MM.1S (cell line): ENCODE measurements at regions not wholly inside any gene's neighbourhood (a gene's known extent, or its start where the extent isn't known, plus 50 kb on each side); places are given as distances from the start of the nearest gene placed in this dataset.

ENCODE experiments used
- DNase-seq: peaks from one replicate; pipeline ENCODE4 v3.0.0-alpha.2; 2015
- H2AFZ ChIP-seq: fragments of 300-600 bp; sonication (generic); 2 replicates; pipeline ENCODE4 v1.6.0; 2016; ENCODE audit warnings: antibody characterized with exemption, low read length
- H3F3A ChIP-seq: fragments of 300-600 bp; sonication (generic); 2 replicates; pipeline ENCODE4 v1.6.1; 2016; ENCODE audit warnings: mild to moderate bottlenecking, antibody characterized with exemption, low read length, moderate library complexity, mixed read lengths; ENCODE audit not compliant: insufficient read depth
- H3K27ac ChIP-seq: fragments of 300-600 bp; sonication (generic); 2 replicates; pipeline ENCODE4 v1.5.1; 2016; ENCODE audit warnings: mild to moderate bottlenecking, low read length
- H3K27me3 ChIP-seq: fragments of 300-600 bp; sonication (generic); replicated peaks from 2 replicates; pipeline ENCODE4 v1.6.0; 2016; ENCODE audit warnings: low read length; ENCODE audit not compliant: insufficient read depth
- H3K36me3 ChIP-seq: fragments of 300-600 bp; sonication (generic); replicated peaks from 2 replicates; pipeline ENCODE4 v1.6.1; 2016; ENCODE audit warnings: mild to moderate bottlenecking, low read length, mixed read lengths; ENCODE audit not compliant: insufficient read depth
- H3K4me1 ChIP-seq: fragments of 300-600 bp; sonication (generic); 2 replicates; pipeline ENCODE4 v1.6.1; 2016; ENCODE audit warnings: low read length, mixed read lengths
- H3K4me2 ChIP-seq: fragments of 300-600 bp; sonication (generic); 2 replicates; pipeline ENCODE4 v1.6.0; 2016; ENCODE audit warnings: low read depth, low read length
- H3K4me3 ChIP-seq: fragments of 300-600 bp; sonication (generic); 2 replicates; pipeline ENCODE4 v1.5.1; 2016; ENCODE audit warnings: low read length, mixed read lengths
- H3K79me2 ChIP-seq: fragments of 300-600 bp; sonication (generic); 2 replicates; pipeline ENCODE4 v1.6.1; 2016; ENCODE audit warnings: mixed run types, low read length, mixed read lengths
- H3K9ac ChIP-seq: fragments of 300-600 bp; sonication (generic); 2 replicates; pipeline ENCODE4 v1.6.1; 2016; ENCODE audit warnings: low read length, mixed read lengths
- H3K9me2 ChIP-seq: fragments of 300-600 bp; sonication (generic); replicated peaks from 2 replicates; pipeline ENCODE4 v1.6.1; 2016; ENCODE audit warnings: mild to moderate bottlenecking, low read length, mixed read lengths; ENCODE audit not compliant: insufficient read depth
- H3K9me3 ChIP-seq: fragments of 300-600 bp; sonication (generic); replicated peaks from 2 replicates; pipeline ENCODE4 v1.6.1; 2016; ENCODE audit warnings: mild to moderate bottlenecking, low read length, mixed read lengths; ENCODE audit not compliant: insufficient read depth
- H4K20me1 ChIP-seq: fragments of 300-600 bp; sonication (generic); 2 replicates; pipeline ENCODE4 v1.6.1; 2016; ENCODE audit warnings: mild to moderate bottlenecking, low read length, moderate library complexity, mixed read lengths; ENCODE audit not compliant: insufficient read depth
- CTCF ChIP-seq: fragments of 300-600 bp; sonication (generic); IDR thresholded peaks from 2 replicates; pipeline ENCODE4 v1.5.1; 2016; ENCODE audit warnings: antibody characterized with exemption, low read length, mixed read lengths
- EZH2 ChIP-seq: fragments of 300-600 bp; sonication (generic); optimal IDR thresholded peaks from 2 replicates; pipeline ENCODE3; 2017; ENCODE audit warnings: low read depth, mild to moderate bottlenecking, antibody characterized with exemption, low read length, mixed read lengths
- EZH2phosphoT487 ChIP-seq: fragments of 300-600 bp; sonication (generic); IDR thresholded peaks from 2 replicates; pipeline ENCODE4 v1.6.1; 2018; ENCODE audit warnings: antibody characterized with exemption, low read length

GRCh38 chr13:107960301-107960700 lies 255.0 kb downstream of the LIG4 start:
- Histone ChIP-seq H3F3A (no peaks in the 10 kb centered on the region), H3K27ac (no peak overlapping the region), H3K9me2 (no peaks in the 10 kb centered on the region), H3K36me3 (no peaks in the 10 kb centered on the region), H3K4me1 (no peaks in the 10 kb centered on the region), H3K27me3 (no peaks in the 10 kb centered on the region), H3K4me3 (no peak overlapping the region), H3K9ac (no peak overlapping the region), H3K4me2 (no peak overlapping the region), H4K20me1 (no peaks in the 10 kb centered on the region), H3K9me3 (no peaks in the 10 kb centered on the region), H3K79me2 (no peaks in the 10 kb centered on the region), H2AFZ (no peak overlapping the region)
- TF ChIP-seq CTCF (no peak), EZH2 (no peak), EZH2phosphoT487 (no peak)
- no peak for DNase-seq

- DNase-seq: no peak
- no peaks in the 10 kb centered on the region for H3K9me3 ChIP-seq
- no peaks in the 10 kb centered on the region for H4K20me1 ChIP-seq
- no peaks in the 10 kb centered on the region for H3K27me3 ChIP-seq
- H3K36me3 ChIP-seq: no peaks in the 10 kb centered on the region
- H2AFZ ChIP-seq: no peak overlapping the region
- no peaks in the 10 kb centered on the region for H3K9me2 ChIP-seq
- no peak overlapping the region for H3K4me2 ChIP-seq
- H3K27ac ChIP-seq: no peak overlapping the region
- no peak overlapping the region for H3K9ac ChIP-seq
- TF ChIP-seq EZH2: no peak
- no peak for TF ChIP-seq EZH2phosphoT487
- no peak for TF ChIP-seq CTCF
- no peak overlapping the region for H3K4me3 ChIP-seq
- H3K4me1 ChIP-seq: no peaks in the 10 kb centered on the region
- no peaks in the 10 kb centered on the region for H3K79me2 ChIP-seq
- no peaks in the 10 kb centered on the region for H3F3A ChIP-seq
Observed at GRCh38 chr13:107956889-107957288, 258.4 kb downstream of the LIG4 start.

GRCh38 chr13:107942030-107942617 lies 273.2 kb downstream of the LIG4 start:
- H3F3A ChIP-seq: no peaks in the 10 kb centered on the region
- no peaks in the 10 kb centered on the region for H3K4me1 ChIP-seq
- no peaks in the 10 kb centered on the region for H3K9me2 ChIP-seq
- TF ChIP-seq EZH2 (no peak), CTCF (no peak), EZH2phosphoT487 (no peak)
- no peak overlapping the region for H3K9ac ChIP-seq
- DNase-seq: no peak
- H4K20me1 ChIP-seq: no peaks in the 10 kb centered on the region
- no peaks in the 10 kb centered on the region for H3K79me2 ChIP-seq
- H3K4me3 ChIP-seq: no peak overlapping the region
- H3K36me3 ChIP-seq: no peaks in the 10 kb centered on the region
- H2AFZ ChIP-seq: no peak overlapping the region
- H3K27ac ChIP-seq: no peak overlapping the region
- H3K9me3 ChIP-seq: no peaks in the 10 kb centered on the region
- no peaks in the 10 kb centered on the region for H3K27me3 ChIP-seq
- no peak overlapping the region for H3K4me2 ChIP-seq
